ENCODE measurements at regions not wholly inside any gene's neighbourhood (a gene's known extent, or its start where the extent isn't known, plus 50 kb on each side); places are given as distances from the start of the nearest gene placed in this dataset.

DNA sequence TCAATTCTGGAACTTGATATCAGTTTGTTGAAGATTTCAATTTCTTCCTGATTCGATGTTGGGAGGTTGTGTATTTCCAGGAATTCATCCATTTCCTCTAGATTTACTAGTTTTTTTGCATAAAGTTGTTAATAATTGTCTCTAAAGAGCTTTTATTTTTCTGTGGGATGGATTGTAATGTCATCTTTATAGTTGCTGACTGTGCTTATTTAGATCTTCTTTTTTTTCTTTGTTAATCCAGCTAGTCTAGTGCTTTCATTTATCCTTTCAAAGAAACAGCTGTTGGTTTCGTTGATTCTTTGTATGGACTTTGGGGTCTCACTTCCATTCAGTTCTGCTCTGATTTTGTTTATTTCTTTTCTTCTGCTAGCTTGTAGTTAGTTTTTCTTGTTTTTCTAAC lies 302.0 kb upstream of the DMAC1 start:
- DNase-seq (no peak), FAIRE-seq (no peak)
- H3K9me3 ChIP-seq (ENCODE audit: control insufficient read depth in 2 of 2, insufficient read depth in 1 of 2, low read depth in 1 of 2, low read length in 1 of 2): no peaks in the 10 kb centered on the region
- H3K4me3 ChIP-seq (ENCODE audit: low read depth in 1 of 3, low read length in 3 of 3): no peak overlapping the region
- 61 to 67% (median 66%) methylated on average over 2 of the region's 2 CpGs for WGBS, 3 donors
- no peaks in the 10 kb centered on the region for H3K36me3 ChIP-seq (ENCODE audit: control insufficient read depth in 3 of 3, insufficient read depth in 2 of 3, low read depth in 1 of 3, low read length in 3 of 3)
- H3K27me3 ChIP-seq (ENCODE audit: control insufficient read depth in 3 of 3, insufficient read depth in 3 of 3, low read length in 3 of 3): no peaks in the 10 kb centered on the region
- no peak overlapping the region for H3K27ac ChIP-seq (ENCODE audit: low read depth in 1 of 3, low read length in 2 of 3)
- H3K4me1 ChIP-seq (ENCODE audit: control insufficient read depth in 3 of 3, insufficient read depth in 2 of 3, low read depth in 1 of 3, low read length in 2 of 3): no peaks in the 10 kb centered on the region

DNA sequence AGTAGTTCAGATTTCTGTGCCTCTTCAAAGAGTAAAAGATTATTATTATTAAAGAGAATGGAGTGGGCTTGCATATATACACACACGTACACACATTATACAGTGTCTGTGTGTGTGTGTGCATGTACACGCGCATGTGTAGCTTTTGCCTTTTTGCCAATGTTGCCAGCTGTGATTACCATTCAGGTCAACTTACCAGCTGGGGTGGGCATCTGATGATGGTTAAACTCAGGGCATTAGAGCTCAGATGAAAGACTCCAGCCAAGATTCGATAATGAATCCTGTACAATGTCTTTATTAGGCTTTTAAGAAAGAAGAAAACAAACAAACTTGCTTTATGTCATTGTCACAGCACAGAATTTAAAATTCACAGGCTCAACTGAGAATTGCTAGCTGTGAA lies 296.5 kb upstream of the DMAC1 start:
- WGBS, 3 donors: 91 to 96% (median 92%) methylated on average over 4 of the region's 4 CpGs
- no peaks in the 10 kb centered on the region for H3K9me3 ChIP-seq (ENCODE audit: control insufficient read depth in 2 of 2, insufficient read depth in 1 of 2, low read depth in 1 of 2, low read length in 1 of 2)
- H3K4me3 ChIP-seq (ENCODE audit: low read depth in 1 of 3, low read length in 3 of 3): no peak overlapping the region
- H3K27ac ChIP-seq (ENCODE audit: low read depth in 1 of 3, low read length in 2 of 3): no peak overlapping the region
- DNase-seq: no peak
- no peak for FAIRE-seq
- H3K27me3 ChIP-seq (ENCODE audit: control insufficient read depth in 3 of 3, insufficient read depth in 3 of 3, low read length in 3 of 3): no peaks in the 10 kb centered on the region
- no peaks in the 10 kb centered on the region for H3K4me1 ChIP-seq (ENCODE audit: control insufficient read depth in 3 of 3, insufficient read depth in 2 of 3, low read depth in 1 of 3, low read length in 2 of 3)
- no peaks in the 10 kb centered on the region for H3K36me3 ChIP-seq (ENCODE audit: control insufficient read depth in 3 of 3, insufficient read depth in 2 of 3, low read depth in 1 of 3, low read length in 3 of 3)

DNA sequence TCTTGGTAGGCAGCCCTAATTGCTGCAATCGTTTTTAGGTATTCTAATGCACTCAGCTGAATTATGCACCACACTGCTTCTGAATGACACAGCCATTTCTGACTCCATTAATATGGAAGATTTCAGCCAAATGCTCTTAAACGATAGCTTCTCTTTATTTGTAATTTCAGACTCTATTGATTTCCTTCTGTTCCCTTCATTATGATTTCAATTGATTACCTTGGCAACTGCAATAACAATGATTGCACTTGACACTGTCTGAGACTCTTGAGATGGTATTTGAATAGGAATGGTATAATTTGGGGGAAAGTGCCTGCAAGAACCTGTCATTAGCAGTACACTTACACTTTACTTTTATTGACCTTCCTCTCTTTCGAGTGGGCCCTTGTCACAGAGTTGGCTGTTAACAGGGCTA lies 296.1 kb upstream of the DMAC1 start:
- Histone ChIP-seq H3K4me3 (ENCODE audit: low read depth in 1 of 3, low read length in 3 of 3) (no peak overlapping the region), H3K36me3 (ENCODE audit: control insufficient read depth in 3 of 3, insufficient read depth in 2 of 3, low read depth in 1 of 3, low read length in 3 of 3) (no peaks in the 10 kb centered on the region), H3K9me3 (ENCODE audit: control insufficient read depth in 2 of 2, insufficient read depth in 1 of 2, low read depth in 1 of 2, low read length in 1 of 2) (no peaks in the 10 kb centered on the region), H3K4me1 (ENCODE audit: control insufficient read depth in 3 of 3, insufficient read depth in 2 of 3, low read depth in 1 of 3, low read length in 2 of 3) (no peaks in the 10 kb centered on the region), H3K27ac (ENCODE audit: low read depth in 1 of 3, low read length in 2 of 3) (no peak overlapping the region), H3K27me3 (ENCODE audit: control insufficient read depth in 3 of 3, insufficient read depth in 3 of 3, low read length in 3 of 3) (no peaks in the 10 kb centered on the region)
- FAIRE-seq (no peak), DNase-seq (no peak)
- 67 to 78% (median 68%) methylated on average over 3 of the region's 3 CpGs for WGBS, 3 donors

DNA sequence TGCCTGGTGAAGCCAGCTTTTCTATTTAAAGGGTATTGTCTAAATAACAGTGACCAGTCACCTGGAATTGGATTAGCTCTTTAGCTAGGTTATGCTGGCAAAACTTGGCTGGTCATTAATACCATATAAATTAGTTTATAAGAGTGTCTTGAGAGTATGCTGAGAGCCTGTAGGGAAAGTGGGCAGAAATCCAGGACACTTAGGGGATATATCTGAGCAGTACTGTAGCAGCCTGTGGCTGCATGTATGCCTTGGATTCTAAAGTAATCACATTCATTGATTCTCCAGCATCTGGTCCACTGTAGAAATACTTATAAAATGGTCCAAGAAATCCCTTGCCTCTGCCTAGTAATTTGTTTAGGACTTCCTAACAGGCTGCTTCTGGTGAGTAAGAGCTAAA lies 288.9 kb upstream of the DMAC1 start:
- no peaks in the 10 kb centered on the region for H3K4me1 ChIP-seq (ENCODE audit: control insufficient read depth in 3 of 3, insufficient read depth in 2 of 3, low read depth in 1 of 3, low read length in 2 of 3)
- no peak overlapping the region for H3K27ac ChIP-seq (ENCODE audit: low read depth in 1 of 3, low read length in 2 of 3)
- H3K36me3 ChIP-seq (ENCODE audit: control insufficient read depth in 3 of 3, insufficient read depth in 2 of 3, low read depth in 1 of 3, low read length in 3 of 3): no peaks in the 10 kb centered on the region
- no peak for DNase-seq
- H3K4me3 ChIP-seq (ENCODE audit: low read depth in 1 of 3, low read length in 3 of 3): no peak overlapping the region
- no peaks in the 10 kb centered on the region for H3K27me3 ChIP-seq (ENCODE audit: control insufficient read depth in 3 of 3, insufficient read depth in 3 of 3, low read length in 3 of 3)
- FAIRE-seq: no peak
- H3K9me3 ChIP-seq (ENCODE audit: control insufficient read depth in 2 of 2, insufficient read depth in 1 of 2, low read depth in 1 of 2, low read length in 1 of 2): no peaks in the 10 kb centered on the region

DNA sequence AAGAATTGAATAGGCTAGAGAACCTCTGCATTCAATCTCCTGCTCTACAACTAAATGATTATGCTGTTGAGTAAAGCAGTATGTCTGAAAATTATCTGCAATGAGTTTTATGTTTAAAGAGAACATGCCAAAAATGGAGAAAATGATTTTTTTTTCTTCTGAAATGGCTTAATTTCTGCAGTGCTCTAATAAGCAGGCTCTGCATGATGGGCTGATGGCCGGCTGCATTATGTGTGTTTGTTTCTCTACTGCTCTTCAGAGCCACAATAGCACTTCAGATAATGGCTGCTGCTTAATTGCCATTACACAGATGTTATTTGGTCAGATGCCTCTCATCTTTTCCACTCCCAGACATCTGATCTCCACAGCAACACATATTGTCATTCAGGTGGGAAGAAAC lies 286.4 kb upstream of the DMAC1 start:
- Histone ChIP-seq H3K27ac (ENCODE audit: low read depth in 1 of 3, low read length in 2 of 3) (no peak overlapping the region), H3K27me3 (ENCODE audit: control insufficient read depth in 3 of 3, insufficient read depth in 3 of 3, low read length in 3 of 3) (no peaks in the 10 kb centered on the region), H3K4me1 (ENCODE audit: control insufficient read depth in 3 of 3, insufficient read depth in 2 of 3, low read depth in 1 of 3, low read length in 2 of 3) (no peaks in the 10 kb centered on the region), H3K9me3 (ENCODE audit: control insufficient read depth in 2 of 2, insufficient read depth in 1 of 2, low read depth in 1 of 2, low read length in 1 of 2) (no peaks in the 10 kb centered on the region), H3K4me3 (ENCODE audit: low read depth in 1 of 3, low read length in 3 of 3) (no peak overlapping the region), H3K36me3 (ENCODE audit: control insufficient read depth in 3 of 3, insufficient read depth in 2 of 3, low read depth in 1 of 3, low read length in 3 of 3) (no peaks in the 10 kb centered on the region)
- no peak for FAIRE-seq
- 68 to 87% (median 74%) methylated on average over 1 of the region's 1 CpG for whole genome bisulfite sequencing, 3 donors
- no peak for DNase-seq

DNA sequence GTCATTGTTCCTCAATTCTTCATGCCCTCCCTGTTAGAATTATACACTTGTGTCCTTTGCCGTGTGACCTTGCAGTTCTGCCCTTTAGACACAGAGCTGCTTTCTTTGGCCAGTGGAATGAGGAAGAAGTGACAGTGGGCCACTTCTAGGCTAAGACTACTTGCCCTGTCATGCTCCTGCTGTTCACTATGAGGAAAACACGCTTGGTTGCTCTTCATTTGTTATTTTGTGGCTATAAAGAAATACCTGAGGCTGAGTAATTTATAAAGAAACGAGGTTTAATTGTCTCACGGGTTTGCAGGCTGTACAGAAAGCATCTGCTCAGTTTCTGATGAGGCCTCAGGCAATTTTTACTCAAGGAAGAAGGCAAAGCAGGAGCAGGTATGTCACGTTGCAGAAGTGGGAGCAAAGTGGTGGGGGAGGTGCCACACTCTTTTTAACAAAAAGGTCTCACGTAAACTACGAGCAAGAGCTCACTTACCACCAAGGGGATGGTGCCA lies 279.1 kb upstream of the DMAC1 start:
- Histone ChIP-seq H3K4me1 (ENCODE audit: control insufficient read depth in 3 of 3, insufficient read depth in 2 of 3, low read depth in 1 of 3, low read length in 2 of 3) (no peaks in the 10 kb centered on the region), H3K27me3 (ENCODE audit: control insufficient read depth in 3 of 3, insufficient read depth in 3 of 3, low read length in 3 of 3) (no peaks in the 10 kb centered on the region), H3K27ac (ENCODE audit: low read depth in 1 of 3, low read length in 2 of 3) (no peak overlapping the region), H3K4me3 (ENCODE audit: low read depth in 1 of 3, low read length in 3 of 3) (no peak overlapping the region), H3K9me3 (ENCODE audit: control insufficient read depth in 2 of 2, insufficient read depth in 1 of 2, low read depth in 1 of 2, low read length in 1 of 2) (no peaks in the 10 kb centered on the region), H3K36me3 (ENCODE audit: control insufficient read depth in 3 of 3, insufficient read depth in 2 of 3, low read depth in 1 of 3, low read length in 3 of 3) (no peaks in the 10 kb centered on the region)
- WGBS, 3 donors: 70 to 75% (median 74%) methylated on average over 7 of the region's 7 CpGs
- FAIRE-seq (no peak), DNase-seq (no peak)

DNA sequence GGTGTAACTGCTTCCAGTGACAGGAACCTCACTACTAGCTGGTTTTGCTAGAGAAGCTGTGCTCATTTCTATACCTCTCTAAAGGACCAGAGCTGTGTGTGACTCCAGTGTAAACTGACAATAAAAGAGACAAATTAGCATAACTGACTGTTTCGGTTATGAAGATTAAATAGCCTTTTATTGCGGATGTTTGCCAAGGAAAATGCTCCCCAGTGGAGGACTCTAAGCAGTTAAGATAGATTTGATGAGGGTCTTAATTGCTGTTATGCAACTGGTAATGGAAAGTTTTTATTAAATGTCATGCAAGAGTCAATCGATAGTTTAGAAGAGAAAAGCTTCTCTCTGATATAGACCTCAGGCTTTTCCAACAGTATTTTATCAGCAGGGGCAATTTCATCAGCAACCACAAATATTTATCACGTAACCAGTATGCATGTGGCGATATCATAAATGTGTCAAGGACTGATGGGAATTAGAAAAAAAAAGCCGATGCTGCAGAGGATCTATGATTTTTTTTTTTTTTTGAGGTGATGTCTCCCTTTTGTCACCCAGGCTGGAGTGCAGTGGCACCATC lies 275.2 kb upstream of the DMAC1 start:
- WGBS, 3 donors: 44 to 65% (median 46%) methylated on average over 6 of the region's 6 CpGs
- Histone ChIP-seq H3K4me3 (ENCODE audit: low read depth in 1 of 3, low read length in 3 of 3) (no peak overlapping the region), H3K36me3 (ENCODE audit: control insufficient read depth in 3 of 3, insufficient read depth in 2 of 3, low read depth in 1 of 3, low read length in 3 of 3) (no peaks in the 10 kb centered on the region), H3K27ac (ENCODE audit: low read depth in 1 of 3, low read length in 2 of 3) (no peak overlapping the region), H3K9me3 (ENCODE audit: control insufficient read depth in 2 of 2, insufficient read depth in 1 of 2, low read depth in 1 of 2, low read length in 1 of 2) (no peaks in the 10 kb centered on the region), H3K4me1 (ENCODE audit: control insufficient read depth in 3 of 3, insufficient read depth in 2 of 3, low read depth in 1 of 3, low read length in 2 of 3) (no peaks in the 10 kb centered on the region), H3K27me3 (ENCODE audit: control insufficient read depth in 3 of 3, insufficient read depth in 3 of 3, low read length in 3 of 3) (no peaks in the 10 kb centered on the region)
- DNase-seq (no peak), FAIRE-seq (no peak)

DNA sequence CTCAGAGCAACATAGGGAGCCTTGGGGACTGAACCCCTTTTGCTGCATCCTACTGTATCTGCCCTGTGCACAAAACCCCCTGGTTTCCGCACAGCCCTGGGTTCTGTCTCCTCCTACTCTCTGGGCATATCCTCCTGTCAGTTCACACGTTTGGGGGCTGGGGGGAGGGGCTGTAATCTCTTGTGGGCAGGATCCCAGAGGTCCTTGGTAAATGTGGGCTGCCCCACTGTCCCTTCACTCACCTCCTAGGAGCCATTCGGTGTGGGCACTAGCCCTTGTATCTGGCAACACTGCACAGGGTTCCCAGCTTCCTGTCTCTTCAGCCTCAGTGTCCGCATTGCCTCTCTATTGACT lies 271.8 kb upstream of the DMAC1 start:
- H3K36me3 ChIP-seq (ENCODE audit: control insufficient read depth in 3 of 3, insufficient read depth in 2 of 3, low read depth in 1 of 3, low read length in 3 of 3): no peaks in the 10 kb centered on the region
- FAIRE-seq (no peak), DNase-seq (no peak)
- WGBS, 3 donors: 55 to 66% (median 60%) methylated on average over 4 of the region's 4 CpGs
- H3K27ac ChIP-seq (ENCODE audit: low read depth in 1 of 3, low read length in 2 of 3): no peak overlapping the region
- H3K4me1 ChIP-seq (ENCODE audit: control insufficient read depth in 3 of 3, insufficient read depth in 2 of 3, low read depth in 1 of 3, low read length in 2 of 3): no peaks in the 10 kb centered on the region
- peaks cover 0 to 1% of the 10 kb centered on the region in 2 donors for H3K9me3 ChIP-seq (ENCODE audit: control insufficient read depth in 2 of 2, insufficient read depth in 1 of 2, low read depth in 1 of 2, low read length in 1 of 2)
- no peaks in the 10 kb centered on the region for H3K27me3 ChIP-seq (ENCODE audit: control insufficient read depth in 3 of 3, insufficient read depth in 3 of 3, low read length in 3 of 3)
- no peak overlapping the region for H3K4me3 ChIP-seq (ENCODE audit: low read depth in 1 of 3, low read length in 3 of 3)

DNA sequence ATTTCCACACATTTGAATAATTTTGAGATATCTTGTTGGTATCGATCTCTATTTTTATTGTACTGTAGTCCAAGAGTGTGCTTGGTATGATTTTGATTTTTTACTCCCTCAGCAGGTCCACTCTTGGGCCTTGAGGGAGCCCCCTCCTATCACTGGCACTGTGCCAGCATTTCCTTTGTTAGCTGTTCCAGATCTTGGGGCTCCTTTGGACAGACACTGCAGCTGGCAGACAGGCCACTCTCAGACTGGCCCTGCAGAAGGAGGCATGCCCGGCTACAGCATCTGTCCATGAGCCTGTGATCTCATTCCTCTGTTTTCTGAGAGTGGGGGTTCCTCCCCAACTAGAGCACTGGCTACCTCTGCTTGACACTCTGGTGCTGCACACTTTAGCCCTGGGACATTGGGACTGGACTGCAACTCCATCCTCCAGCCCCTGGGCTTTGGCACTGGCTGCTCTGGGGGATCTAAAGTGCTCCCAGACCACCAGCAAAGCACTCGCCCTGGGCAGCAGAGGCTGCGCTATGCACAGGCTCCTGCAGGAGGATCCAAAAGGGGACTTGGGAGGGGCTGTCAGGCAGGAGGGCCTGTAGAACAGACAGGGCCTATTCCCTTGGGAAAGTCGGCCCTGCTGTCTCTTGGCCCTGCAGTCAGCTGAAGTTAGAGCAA lies 271.3 kb upstream of the DMAC1 start:
- WGBS, 3 donors: 75 to 79% (median 76%) methylated on average over 5 of the region's 5 CpGs
- Histone ChIP-seq H3K27ac (ENCODE audit: low read depth in 1 of 3, low read length in 2 of 3) (no peak overlapping the region), H3K27me3 (ENCODE audit: control insufficient read depth in 3 of 3, insufficient read depth in 3 of 3, low read length in 3 of 3) (no peaks in the 10 kb centered on the region), H3K4me3 (ENCODE audit: low read depth in 1 of 3, low read length in 3 of 3) (no peak overlapping the region), H3K4me1 (ENCODE audit: control insufficient read depth in 3 of 3, insufficient read depth in 2 of 3, low read depth in 1 of 3, low read length in 2 of 3) (no peaks in the 10 kb centered on the region), H3K9me3 (ENCODE audit: control insufficient read depth in 2 of 2, insufficient read depth in 1 of 2, low read depth in 1 of 2, low read length in 1 of 2) (peaks cover 0 to 1% of the 10 kb centered on the region in 2 donors), H3K36me3 (ENCODE audit: control insufficient read depth in 3 of 3, insufficient read depth in 2 of 3, low read depth in 1 of 3, low read length in 3 of 3) (no peaks in the 10 kb centered on the region)
- FAIRE-seq (no peak), DNase-seq (no peak)
